Stimulated activated CD8-positive, alpha-beta memory T cell treated with anti-CD3 and anti-CD28 coated beads, Interleukin-7, amount 100 ng/mL, for 48 hours (primary cell): ENCODE measurements at regions not wholly inside any gene's neighbourhood (a gene's known extent, or its start where the extent isn't known, plus 50 kb on each side); places are given as distances from the start of the nearest gene placed in this dataset.

Experiments used
- DNase-seq, 2 donors: peaks; one replicate each; pipeline ENCODE4 v3.0.0-alpha.2; 2020; ENCODE audit warnings: low read depth in 1 of 2; ENCODE audit errors: extremely low read depth in 1 of 2

DNA sequence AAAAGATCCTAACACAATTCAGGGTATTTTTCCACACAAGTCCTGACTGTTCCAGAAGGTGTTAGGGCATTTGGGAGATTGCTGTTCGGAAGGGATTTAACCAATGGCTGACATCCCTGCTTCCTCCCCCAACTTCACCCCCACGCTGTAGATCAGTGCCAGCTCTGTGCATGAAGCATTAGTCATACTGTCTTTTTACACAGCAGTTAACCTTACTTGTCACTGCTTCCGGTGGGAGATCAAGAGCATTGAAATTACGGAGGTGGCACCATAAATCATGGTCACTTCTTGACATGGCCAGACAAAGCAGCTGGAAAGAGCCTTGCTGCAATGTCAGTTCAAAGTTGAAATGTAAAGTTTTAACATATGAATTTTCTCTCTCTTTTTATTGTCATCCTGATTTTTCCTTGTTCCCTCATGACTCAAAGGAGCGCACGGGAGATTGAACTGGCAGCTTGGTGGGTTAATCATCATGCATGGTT, 70.2 kb downstream of the HRH4 start:
- DNase-seq, result no peak

DNA sequence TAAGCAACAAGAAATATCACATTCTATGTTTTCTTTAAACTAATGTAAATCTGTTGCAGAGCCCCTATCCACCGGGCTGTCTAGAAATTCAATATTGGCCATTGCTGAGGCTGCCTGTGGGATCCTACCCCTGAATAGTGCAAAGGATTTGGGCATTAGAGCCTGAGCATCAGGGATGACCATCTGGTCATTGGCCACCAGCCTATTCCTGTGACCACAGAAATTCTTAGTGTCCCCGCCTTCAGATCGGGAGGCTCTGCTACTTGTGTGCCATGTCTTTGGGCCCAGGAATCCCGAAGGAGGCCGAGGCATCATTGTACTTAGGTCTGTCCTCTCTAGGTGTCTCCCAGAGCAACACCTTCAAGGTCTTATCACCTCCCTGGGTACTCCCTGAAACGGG, 73.8 kb downstream of the HRH4 start:
- DNase-seq, result no peak

DNA sequence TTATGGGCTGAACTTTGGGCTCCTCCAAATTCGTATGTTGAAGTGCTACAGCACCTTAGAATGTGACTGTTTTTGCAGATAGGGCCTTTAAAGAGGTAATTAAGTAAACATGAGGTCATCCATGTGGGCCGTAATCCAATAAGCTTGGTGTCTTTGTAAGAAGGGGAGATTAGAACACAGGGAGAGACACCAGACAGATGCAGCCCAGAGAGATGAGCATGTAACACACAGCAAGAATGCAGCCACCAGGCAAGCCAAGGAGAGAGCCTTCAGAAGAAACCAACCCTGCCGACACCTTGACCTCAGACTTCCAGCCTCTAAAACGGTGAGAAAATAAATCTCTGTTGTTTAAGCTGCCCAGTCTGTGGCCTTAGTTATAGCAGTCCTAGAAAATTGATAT, 74.3 kb downstream of the HRH4 start:
- DNase-seq, result no peak

DNA sequence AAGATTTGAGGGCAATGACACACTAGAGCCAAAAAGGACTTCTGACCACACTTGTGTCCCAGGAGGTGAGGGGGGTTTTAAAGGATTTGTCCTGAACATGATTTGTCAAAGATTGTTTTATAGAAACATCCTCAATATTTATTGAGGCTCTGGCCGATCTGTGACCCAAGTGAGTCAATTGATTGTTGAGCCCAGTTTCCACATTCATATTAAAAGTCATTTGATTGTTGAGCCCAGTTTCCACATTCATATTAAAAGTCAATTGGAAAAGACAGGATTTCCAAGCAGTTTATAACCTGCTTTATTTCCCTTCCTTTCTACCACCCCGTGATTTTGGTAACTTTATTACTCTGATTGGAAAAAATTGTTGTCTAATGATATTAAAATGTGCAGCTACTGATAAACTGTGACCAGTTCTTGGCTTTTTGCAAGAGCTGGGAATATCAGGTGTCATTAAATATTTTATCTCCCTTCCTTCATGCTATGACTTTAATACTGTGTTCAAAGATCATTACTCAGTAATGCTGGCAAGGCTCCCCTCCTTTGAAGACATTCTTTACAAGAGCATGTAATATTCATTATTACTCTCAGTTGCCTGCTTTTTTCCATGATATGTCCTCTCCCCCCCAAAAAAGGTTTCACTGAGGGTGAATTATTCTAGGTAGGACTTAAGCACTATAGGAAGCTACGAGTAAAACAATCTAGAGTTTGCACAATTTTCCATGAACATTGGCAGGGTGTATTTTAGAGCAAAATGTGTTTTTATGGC, 75.3 kb downstream of the HRH4 start:
- no peak for DNase-seq

DNA sequence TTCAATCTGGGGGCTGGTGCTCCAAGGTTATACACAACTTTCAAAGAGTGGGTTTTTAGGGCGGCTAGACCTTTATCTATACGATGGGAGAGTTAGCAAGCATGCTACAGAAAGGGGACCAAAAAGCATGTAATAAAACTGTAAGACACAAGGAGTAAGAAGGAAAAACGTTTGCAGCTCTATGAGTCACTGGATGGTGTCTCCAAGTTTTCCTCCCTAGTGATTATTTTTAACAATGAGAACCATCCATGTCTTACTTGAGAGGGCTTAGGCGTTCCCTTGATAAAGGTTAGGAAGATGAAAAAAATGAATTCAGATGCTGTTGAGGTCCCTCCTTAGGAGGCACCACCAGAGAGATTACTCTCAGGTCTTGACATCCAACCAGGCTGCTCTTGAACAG, 75.9 kb downstream of the HRH4 start:
- no peak for DNase-seq

DNA sequence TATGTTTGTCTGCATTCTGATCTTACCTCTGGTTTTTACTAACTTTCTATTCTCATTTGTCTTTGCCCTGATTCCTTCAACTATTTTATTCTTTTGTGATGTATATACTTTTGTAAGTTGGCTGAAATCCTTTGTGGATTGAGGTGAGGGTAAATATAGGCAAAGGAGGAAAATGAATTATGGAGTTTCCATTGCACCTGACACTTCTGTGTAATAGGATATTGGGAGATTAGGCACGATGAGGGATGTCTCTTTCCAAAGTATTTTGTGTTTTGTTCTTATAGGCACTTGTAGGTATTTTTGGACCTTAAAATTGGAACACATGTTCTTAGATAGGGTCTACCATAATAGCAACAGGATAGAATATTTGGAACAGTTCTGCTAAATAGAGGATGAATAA, 76.4 kb downstream of the HRH4 start:
- DNase-seq, result no peak

DNA sequence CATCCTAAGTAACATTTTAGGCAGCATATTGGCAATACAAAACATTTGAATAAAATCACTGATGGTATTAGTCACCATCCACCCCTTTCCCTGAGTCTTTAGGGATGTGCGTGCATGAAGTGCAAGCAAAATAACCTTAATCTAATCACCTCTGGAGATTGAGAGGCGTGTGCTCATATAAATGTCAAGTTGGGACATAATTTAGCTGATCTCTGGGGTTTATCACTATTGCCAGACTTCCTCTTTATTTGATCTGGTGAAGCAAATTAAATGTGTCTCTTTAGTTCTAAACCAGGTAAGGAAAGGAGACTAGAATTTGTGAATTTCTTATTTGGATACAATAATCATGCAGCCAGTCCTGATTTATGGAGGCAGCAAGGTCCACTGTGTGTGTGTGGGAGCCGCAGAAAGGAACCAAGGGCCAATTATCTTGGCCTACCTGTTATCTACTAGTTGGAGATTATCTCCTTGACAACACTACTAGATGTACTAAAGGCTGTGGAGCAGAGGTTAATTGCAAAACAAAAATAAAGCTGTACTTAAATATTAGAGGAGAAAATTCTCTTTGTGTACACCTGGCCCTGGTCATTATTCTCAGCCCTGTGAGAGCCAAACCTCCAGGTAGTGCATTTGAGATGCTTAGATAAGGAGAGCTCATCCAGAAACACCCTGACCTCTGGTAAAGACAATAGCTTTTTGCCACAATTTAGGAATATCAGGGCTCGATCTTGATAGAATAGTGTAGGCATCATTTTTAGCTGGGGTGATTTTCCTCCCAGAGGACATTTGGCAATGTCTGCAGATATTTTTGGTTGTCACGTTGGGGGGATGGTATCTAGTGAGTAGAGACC, 78.2 kb downstream of the HRH4 start:
- no peak for DNase-seq

DNA sequence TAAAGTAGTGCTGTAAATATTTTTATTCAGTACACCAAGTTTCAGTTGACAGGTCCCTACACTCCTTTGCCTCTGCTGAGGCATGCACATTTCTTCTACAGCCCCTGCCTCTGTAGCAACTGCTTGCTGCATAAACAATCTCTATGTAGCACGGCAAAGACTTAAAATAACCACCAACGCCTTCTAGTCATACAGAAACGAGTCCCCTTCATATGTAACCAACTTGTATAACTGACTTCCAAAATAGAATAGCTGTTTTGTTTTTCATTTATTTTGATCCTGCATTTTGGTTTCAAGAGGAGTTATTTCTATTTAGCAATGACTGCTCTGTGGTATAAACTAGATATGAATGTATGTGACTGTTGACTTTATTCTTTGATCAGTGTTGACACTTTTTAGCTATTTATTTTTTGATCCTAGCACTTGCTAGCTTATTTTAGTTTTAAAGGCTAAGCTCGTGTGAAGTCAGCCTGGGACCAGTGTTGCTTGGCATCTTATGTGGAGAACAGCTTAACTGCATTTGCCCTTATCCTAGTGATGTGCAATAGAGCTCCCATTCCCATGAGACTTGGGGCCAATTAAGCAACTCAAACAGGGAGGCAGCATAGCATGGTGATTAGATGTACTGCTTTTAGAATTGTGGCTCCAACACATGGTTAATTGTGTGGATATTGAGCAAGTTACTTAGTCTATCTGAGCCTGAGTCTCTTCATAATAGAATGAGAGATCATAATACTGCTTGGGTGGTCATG, 79.6 kb downstream of the HRH4 start:
- DNase-seq, result no peak

DNA sequence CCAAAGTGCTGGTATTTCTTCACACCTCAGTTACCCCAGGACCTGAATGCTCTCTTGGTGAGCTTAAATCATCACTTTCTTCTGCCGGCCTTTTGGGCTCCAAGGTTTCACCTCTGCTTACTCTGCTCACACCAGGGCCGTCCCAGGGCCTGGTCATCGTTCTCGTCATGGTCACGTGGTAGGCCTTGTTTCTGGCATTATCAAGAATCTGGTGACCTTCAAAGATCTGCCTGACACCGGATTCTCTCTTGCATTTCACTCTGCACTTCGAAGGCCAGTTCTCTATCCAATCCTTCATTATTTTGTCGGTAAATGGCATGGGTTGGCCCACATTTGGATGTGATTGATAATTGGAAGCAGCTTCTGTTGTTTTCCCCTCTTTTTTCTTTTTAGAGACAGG, 80.5 kb downstream of the HRH4 start:
- DNase-seq, result no peak

DNA sequence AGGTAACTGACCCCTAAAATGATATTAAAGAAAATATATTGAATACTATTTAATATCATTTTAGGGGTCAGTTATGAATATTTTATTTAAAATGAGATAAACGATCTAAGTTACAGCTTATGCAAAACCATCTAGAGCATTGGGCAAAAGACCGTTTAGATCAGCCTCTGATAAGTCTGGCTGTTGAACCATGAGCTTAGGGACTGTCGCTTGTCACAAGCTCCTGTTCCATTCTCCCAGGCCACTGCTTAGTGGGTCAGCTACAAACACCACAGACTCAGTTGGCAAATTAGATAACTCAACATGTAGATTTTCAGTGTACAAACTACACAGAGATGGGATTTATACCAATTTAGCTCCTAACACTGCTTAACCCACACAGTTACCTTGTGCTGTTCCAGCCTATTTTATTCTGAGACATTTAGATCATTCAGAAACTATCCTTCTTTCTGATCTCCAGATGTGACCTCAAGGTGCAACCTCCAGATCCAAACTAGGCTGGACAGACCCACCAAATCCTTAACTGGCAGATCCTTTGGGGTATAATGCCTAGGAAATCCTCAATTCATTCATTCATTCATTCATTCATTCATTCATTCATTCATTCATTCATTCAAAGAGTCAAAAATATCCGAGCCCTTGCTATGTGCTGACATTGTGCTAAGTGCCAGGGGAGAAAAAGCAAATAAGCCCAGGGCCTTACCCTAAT, 82.8 kb downstream of the HRH4 start:
- DNase-seq, result no peak

DNA sequence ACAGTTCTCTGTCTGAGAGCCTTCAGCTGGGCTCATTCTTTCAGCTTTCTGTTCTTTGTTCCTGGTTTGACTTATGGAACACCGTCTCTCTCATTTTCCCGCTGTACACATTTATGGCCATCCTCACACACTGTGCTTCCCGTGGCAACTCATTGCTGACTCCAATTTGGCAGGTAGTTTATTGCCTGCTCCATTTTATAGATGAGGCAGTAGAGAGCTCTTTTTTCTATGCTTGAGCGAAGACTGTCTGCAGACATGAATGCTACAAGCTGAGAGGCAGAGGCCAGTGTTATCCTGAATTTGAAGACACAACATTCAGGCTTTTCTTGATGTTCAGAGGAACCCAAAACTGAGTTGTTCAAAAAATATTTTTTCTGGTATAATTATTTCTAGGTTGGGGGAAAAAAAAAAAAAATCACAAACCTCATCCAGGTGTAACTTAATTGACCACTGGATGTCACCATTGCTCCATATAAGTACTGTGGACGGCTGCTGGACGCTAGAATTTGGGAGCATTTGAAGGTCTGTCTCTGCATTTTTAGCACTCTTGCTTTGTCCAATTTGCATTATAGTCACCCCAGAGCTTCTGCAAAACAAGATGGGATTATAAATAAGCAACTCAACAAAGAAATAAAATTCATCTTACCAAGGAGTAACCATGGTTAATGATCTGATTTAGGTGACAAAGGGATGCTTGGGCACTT, 83.5 kb downstream of the HRH4 start:
- no peak for DNase-seq

DNA sequence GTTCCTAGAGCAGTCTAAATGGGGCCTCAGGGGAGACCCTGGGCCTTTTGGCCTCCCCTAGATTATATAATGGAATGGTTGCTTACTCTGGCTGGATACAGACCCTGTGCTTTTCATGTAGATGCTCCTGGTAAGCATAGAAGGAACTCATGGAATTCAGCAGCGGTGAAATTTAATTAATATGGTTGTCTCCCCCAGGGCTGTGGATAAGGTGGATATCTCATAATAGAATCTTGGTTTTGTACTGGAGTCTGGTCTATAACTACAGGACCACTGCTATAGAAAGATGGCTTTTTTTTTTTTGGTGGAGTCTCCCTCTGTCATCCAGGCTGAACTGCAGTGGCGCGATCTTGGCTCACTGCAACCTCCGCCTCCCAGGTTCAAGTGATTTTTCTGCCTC, 84.5 kb downstream of the HRH4 start:
- DNase-seq, result no peak

DNA sequence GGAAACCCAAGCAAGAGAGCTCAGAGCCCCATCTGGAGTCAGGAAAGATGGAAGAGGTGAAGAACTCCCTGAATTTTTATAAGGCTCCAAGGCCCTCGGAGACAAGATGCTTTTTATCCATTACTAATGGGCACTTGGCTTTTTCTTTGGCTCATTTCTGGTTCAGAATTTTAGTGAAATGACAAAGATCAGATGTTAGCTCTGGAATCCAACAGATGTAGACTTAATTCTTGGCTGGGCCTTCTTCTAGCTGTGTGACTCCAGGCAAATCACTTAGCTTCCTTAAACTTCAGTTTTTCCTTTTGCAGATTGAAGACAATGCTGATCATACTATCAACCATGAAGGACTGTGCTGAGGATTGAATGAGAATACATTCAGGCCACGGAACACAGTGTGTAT, 85.2 kb downstream of the HRH4 start:
- DNase-seq, result no peak

DNA sequence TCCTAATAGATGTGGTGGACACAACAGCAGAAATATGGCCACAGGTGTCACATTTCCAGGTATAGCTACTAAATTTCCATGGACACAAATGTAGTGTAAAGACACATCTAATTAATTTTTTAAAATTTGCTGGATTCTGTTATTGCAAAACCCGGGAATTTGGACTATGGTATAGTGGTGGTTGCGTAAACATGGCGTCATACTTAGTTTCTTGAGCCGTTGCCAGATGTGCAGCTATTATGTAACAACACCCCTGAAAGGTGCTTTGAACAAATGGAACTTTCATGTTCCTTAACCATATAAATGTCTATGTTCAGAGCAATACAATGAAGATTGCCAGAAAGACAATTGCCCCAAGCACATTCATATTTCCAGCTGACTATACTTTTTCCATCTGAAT, 85.9 kb downstream of the HRH4 start:
- DNase-seq, result no peak

DNA sequence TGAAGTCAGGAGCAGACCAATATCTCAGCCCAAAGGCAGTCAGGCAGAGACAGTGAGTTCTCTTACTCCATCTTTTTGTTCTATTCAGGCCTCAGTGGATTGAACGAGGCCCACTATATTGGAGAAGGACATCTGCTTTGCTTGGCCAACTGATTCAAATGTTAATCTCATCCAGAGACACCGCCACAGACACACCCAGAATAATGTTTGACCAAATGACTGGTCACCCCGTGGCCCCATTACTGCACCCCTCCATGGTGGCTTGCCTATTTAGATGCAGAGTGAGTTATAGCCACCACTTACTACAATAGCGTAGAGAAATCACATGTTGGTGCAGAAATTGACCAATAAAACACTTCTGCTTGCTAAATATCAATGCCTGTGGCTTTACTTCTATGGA, 88.1 kb downstream of the HRH4 start:
- DNase-seq, result no peak

DNA sequence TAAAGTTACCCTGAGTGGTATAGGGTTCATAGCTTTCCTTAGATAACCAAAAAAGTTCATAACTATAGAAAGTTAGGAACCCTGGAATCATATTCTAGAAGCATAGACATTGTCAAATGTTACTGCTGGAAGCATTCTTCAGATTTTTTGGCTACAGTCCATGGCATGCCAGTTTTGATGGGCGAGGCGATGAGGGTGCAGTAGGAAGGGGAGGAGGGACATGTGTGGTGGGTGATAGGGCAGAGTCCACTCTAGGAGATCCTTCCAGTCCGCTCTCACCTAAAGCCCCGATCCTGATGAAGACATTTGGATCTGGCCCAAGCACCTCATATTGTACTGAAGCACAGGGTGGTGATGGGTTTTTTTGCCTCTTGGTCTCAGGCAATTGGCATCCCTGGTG, 91.8 kb downstream of the HRH4 start:
- no peak for DNase-seq

DNA sequence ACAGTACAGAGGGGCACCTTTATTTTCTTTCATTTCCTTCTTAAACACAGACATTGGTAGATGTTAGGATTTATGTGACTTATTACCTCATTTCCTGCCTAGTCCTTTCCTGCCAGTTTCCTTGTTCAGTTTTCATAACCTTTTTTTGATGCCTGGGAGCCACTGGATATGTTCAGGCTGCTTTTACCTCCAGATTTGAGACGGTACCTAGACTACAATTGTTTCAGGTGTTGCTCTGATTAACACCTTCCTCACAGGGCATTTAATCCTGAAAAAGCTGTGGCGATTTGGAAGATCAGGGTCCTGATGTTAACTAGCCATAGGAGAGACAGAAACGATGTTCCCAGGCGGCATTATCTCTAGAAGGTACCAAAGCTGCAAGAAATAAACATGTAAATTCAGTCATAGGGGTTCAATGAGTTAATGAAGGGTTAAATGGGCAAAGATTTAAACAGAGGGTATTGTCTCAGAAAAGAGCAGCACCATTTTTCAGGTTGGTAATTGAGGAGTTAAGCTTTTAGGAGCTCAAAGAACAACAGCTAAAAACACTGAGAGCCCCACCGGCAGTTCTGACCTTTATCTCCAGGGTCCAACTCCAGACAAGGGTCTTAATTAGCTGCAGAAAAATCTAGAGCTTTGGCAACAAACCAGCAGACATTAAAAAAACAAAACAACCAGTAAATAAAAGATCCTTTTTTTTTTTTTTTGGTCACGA, 93.3 kb downstream of the HRH4 start:
- no peak for DNase-seq

DNA sequence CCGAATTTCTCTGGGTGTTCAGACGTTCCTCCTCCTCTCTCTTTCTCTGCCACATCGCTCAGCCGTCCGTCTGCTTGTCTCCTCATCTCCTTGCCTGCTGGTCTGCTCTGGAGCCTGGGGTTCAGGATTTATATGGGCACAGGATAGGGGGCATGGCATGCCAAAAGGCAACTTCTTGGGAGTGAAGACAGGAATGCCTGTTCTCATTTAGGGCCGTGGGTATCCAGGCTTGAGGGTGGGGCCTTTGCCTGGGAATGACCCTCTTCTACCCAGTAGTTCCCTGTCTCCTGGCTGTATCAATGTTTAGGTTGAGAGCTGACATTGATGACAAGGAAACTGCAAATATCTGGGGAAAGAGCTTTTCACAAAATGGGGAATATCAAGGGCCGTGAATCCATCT, 98.0 kb downstream of the HRH4 start:
- DNase-seq, result no peak

DNA sequence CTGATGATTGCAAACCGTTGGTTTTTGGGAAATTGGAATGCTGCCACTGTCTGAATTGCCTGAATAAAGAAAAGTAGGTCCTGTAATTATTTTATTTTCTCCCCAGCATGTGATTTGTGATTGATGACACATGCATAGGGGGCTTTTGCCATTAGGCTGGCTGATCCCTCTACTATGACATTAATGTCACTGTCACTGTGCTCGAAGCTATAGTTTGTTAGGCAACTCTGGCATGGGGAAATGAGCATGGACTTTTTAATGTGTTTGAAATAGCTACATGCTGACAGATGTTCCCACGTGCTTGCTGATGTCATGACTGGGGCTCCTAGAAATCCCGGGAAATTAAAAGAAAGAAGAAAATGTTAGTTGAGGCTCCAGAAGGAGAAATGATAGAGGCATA, 99.1 kb downstream of the HRH4 start:
- no peak for DNase-seq

DNA sequence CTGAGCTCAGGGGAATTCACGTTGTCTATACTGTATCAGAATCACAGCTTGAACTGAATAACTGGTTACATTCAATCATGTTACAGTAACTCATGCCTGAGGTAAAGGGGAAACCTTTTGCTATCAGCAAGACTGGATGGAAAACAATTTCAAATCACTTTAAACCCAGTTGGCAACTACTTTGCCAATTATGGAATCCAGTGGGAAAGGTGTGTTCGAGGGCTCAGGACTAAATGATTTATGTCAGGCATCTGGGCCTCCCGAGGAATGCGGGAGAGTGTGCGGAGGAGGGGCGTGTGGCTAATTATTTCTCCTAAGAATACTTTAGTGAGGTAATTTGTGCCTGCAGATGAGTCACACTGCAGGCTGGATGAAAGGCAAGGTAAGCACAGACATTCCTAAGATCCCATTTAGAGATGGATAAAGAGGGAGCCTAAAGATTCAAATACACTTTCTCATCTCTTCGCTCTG, 100.1 kb downstream of the HRH4 start:
- no peak for DNase-seq
